HG03457 (cell line): ENCODE measurements at regions not wholly inside any gene's neighbourhood (a gene's known extent, or its start where the extent isn't known, plus 50 kb on each side); places are given as distances from the start of the nearest gene placed in this dataset.
"Not testable (repeated sequence)": the region's sequence is repeated elsewhere in the genome, so short reads cannot be mapped to it uniquely, and the experiment has no call there.

Experiments used
- ATAC-seq: cut with Tn5 transposase; IDR thresholded peaks from one replicate; pipeline ENCODE4 v1.9.1; 2021; ENCODE audit warnings: moderate number of reproducible peaks; ENCODE audit not compliant: unreplicated experiment

GRCh38 chr2:207438414-207439126, 91.2 kb upstream of the CREB1 start:
- no peak for ATAC-seq

GRCh38 chr2:207439881-207440280, 89.9 kb upstream of the CREB1 start:
- ATAC-seq, result not testable (repeated sequence)

GRCh38 chr2:207444756-207445155, 85.0 kb upstream of the CREB1 start:
- ATAC-seq, result no peak

GRCh38 chr2:207446653-207447052, 83.1 kb upstream of the CREB1 start:
- ATAC-seq, result no peak

GRCh38 chr2:207448006-207448405, 81.8 kb upstream of the CREB1 start:
- ATAC-seq, result no peak

- ATAC-seq, result no peak
Measured at GRCh38 chr2:207449642-207450165, 80.1 kb upstream of the CREB1 start.

- no peak for ATAC-seq
Measured at GRCh38 chr2:207450186-207450585, 79.6 kb upstream of the CREB1 start.

GRCh38 chr2:207458582-207458981, 71.2 kb upstream of the CREB1 start:
- no peak for ATAC-seq

- ATAC-seq, result no peak
Measured at GRCh38 chr2:207459990-207460757, 69.6 kb upstream of the CREB1 start.

GRCh38 chr2:207463433-207463832, 66.3 kb upstream of the CREB1 start:
- ATAC-seq, result no peak

GRCh38 chr2:207464007-207464406, 65.8 kb upstream of the CREB1 start:
- no peak for ATAC-seq

- ATAC-seq, result no peak
Measured at GRCh38 chr2:207465894-207466293, 63.9 kb upstream of the CREB1 start.

- no peak for ATAC-seq
Measured at GRCh38 chr2:207467716-207468347, 61.9 kb upstream of the CREB1 start.

GRCh38 chr2:207468488-207468887, 61.3 kb upstream of the CREB1 start:
- ATAC-seq, result no peak

- ATAC-seq, result no peak
Measured at GRCh38 chr2:207469451-207469850, 60.3 kb upstream of the CREB1 start.

GRCh38 chr2:207469943-207470729, 59.6 kb upstream of the CREB1 start:
- ATAC-seq, result no peak

- ATAC-seq, result no peak
Measured at GRCh38 chr2:207471261-207471660, 58.5 kb upstream of the CREB1 start.

GRCh38 chr2:207472343-207473048, 57.3 kb upstream of the CREB1 start:
- ATAC-seq, result no peak

GRCh38 chr2:207473049-207473930, 56.5 kb upstream of the CREB1 start:
- ATAC-seq, result no peak

GRCh38 chr2:207473931-207474235, 55.9 kb upstream of the CREB1 start:
- ATAC-seq, result no peak
